Endothelial cell of hepatic sinusoid (primary cell): ENCODE measurements at regions not wholly inside any gene's neighbourhood (a gene's known extent, or its start where the extent isn't known, plus 50 kb on each side); places are given as distances from the start of the nearest gene placed in this dataset.

Experiments
- in situ Hi-C: cut with HindIII; loops from 2 replicates; pipeline ENCODE4 v1.10.0; 2017; ENCODE audit warnings: low sequenced_read_pairs

DNA sequence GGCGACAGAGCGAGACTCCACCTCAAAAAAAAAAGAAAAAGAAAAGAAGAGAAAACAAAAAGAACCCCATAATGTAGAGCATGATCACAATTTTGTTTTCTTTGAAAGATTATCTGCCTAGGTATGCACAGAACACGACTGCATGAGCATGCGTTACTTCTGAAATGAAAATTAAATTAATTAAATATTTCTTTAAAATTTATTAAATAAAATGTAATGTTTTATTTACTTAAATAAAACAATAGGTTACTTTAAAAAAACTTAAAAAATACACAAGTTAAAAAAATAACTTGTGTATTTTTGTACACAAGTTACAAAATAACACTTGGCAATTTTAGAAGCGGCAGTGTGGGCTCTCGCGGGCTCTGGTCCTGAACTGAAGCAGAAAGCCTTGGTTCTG lies 107.8 kb downstream of the TFAP2A start:
- in situ Hi-C loops: no loop called here

DNA sequence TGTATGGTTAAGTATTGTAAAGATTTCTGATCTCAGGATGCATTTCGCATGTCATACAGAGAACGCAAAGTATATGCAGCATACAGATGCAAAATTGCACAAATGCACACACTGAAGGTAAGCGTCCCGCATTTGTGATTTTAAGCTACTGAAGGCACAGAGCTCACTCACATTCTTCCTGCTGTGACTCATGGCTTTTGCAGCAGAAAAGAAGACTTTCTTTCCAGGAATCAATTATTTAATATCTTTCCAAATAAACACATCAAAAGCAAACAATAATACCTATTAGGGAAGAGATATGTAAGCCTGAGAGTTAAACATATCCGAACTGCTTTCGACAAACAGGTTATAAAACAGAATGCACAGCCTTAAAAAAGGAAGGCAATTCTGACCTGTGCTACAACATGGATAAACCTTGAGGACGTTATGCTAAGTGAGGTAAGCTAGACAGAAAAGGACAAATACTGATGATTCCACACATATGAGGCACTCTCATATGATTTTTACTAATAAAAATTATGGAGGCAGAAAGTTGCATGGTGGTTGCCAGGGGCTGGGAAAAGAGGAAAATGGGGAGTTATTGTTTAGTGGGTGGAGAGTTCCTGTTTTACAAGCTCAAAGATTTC lies 109.0 kb downstream of the TFAP2A start:
- in situ Hi-C loops: no loop called here

DNA sequence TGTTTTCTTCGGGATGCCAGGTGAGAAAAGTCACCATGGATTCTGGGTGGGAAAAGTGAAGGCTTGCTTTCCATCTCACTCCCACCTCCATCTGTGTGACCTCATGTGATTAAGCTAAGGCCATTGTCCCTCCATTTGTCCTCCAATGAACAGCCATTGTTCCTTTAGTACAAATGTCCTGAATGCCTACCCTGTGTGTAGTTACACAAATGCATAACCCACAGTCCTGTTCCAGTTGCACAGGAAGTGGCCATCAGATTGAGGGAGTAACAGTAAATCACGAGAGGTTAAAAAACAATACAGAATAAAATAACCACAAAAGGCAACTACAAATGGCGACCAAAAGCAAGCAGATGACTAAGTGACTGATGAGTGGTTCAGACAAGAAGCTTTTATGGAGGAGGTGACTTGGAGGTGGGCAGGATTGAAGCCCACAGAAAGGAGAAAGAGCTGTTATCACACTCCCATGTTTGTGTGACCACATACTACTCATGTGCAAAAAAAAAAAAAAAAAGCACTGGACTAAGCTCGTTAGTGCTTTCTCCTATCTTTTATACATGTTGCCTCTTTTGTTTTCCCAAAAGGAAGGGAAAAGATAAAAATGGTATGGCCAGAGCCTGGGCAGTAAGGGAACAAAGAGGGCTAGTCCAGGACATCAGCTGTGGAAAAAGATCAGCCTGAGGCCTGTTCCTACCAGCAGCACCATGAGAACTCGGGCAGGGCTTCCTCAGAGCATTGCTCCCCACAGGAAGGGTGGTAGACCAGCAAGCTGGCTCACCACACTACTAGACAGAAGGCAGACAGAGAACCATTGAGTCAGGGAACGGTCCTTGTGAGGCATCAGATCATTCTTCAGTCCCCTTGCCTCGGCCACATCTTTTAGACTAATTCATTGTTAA lies 111.0 kb downstream of the TFAP2A start:
- in situ Hi-C loops: no loop called here

DNA sequence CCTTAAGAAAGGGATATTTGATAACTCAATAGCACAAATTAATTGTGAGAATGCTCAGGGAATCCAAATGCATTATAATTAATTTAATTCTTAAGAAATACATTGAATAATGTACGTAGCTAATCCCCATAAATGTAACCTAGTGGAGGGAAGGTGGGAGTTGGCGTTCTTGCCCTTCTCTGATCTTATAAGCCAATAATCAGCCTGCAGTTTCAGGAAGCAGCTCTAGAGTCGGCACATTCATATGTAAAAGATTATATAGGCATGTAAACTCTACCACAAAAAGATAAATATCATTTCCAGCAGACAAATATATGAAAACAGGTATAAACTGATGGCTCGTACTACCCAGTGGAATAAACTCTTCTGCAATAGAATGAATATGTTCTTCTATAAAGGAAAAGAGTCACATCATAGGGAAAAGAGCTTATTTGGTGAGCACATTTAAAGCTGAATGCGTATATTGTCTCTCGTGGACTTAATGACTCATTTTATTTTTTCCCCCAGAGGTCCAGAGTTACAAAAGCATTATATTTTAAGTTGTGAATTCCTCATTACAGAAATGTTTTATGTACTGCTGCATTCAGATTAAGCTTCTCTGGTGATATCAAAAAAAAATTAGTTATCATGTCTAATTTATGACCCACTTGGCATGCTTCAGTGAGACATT lies 112.2 kb downstream of the TFAP2A start:
- in situ Hi-C loops: no loop called here

DNA sequence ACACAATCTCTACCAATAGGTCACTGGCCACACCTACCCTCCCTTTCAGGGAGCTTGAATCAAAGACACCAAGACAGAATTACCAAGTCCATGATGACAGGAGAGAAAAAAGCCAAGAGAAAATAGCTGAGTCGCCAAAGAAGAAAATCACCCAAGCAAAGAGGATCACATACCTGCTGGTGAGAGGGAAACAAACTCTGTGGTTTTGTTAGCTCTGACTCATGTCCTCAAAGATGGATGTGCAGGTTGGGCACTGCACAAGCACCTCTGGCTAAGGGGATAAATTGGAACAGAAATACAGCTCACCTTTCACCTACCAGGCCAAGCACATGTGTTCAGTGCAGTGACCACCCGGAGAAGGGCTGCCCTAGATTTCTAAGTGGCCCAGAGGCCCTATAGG lies 114.8 kb downstream of the TFAP2A start:
- in situ Hi-C loops: no loop called here

DNA sequence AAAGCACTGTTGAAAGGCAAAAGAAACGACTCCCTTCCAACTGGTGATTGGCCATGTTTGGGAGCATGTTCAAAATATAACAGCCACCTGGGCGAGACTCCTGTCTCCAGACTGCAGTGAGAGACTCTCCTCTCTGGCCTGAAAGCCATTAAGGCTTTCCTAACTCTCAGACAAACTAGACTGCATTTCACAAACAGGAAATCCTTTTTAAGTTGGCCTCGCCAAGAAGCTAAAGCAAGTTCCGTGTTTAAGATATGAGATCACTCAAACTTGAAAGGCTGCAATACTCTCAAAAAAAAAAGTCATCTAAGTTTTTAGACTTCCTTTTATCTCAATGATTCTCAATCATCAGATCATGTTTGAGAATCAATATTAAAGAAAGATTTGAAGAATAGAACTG lies 117.0 kb downstream of the TFAP2A start:
- in situ Hi-C loops: no loop called here

DNA sequence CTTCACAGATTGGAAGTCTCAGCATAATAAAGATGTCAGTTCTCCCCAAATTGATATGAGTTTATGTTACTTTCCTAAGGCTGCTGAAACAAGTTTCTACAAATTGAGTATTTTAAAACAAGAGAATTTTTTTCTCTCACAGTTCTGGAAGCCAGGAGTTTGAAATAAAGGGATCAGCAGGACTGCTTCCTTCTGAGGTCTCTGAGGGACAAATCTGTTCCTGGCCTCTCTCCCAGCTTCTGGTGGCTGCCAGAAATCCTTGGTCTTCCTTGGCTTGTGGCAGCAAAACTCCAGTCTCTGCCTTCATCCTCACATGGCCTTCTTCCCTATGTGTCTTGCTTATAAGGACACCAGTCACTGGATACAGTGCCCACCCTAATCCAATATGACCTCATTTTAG lies 136.1 kb downstream of the TFAP2A start:
- in situ Hi-C loops: no loop called here

DNA sequence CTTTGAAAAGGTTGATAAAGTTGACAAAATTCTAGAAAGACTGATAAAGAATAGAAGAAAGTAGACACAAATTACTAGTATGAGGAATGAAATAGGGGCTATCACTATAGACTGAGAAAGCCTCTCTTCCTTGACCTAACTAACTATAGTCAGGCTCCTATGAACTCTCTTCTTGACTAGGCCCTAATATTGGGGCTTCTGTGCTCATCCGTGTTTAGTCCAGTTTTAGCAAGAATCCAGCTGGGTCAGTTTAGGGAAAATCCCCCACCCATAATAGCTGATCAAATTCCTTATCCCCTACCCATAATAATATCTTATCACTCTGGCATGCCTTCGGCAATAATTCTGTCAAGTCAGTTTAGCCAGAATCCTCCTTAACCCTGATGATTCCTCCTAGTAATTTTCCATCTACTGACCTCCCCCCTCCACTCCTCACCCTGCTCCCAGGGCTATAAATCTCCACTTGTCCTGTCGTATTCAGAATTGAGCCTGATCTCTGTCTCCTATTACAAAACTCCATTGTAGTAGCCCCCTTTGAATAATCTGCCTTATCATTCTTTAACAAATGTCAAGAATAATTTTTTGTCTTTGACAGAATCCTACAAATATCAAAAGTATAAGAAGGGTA lies 138.1 kb downstream of the TFAP2A start:
- in situ Hi-C loops: no loop called here

DNA sequence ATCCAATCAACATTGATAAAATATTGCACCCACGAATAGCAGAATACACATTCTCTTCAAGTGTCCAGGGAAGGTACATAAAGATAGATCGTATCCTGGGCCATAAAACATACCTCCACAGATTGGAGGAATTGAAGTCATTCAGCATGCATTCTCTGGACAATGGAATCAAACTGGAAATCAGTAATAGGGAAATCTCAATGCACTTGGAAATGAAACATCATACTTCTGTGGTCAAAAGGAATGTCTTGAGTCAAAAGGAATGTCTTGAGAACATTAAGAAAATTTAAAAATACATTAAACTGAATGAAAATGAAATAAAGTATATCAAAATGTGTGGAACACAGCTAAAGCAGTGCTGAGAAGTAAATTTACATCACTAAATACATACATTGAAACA lies 138.8 kb downstream of the TFAP2A start:
- in situ Hi-C loops: no loop called here

DNA sequence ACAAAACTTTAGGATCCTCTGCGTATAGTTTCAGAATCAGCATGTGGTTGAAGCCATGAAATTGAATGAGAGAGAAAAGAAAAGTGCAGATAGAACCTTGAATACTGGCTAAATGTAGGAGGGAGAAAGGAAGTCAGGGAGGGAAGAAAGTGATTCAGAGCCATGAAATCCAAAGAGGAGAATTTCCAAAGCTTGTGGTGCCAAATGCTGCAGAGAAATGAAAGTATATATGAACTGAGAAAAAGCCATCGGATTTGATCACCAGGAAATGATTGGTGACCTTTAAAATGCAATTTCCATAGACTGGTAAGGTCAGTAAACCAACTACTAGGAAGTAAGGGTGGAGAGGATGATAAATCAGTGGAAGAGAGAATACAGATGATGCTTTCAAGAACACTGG lies 142.3 kb downstream of the TFAP2A start:
- in situ Hi-C loops: no loop called here

DNA sequence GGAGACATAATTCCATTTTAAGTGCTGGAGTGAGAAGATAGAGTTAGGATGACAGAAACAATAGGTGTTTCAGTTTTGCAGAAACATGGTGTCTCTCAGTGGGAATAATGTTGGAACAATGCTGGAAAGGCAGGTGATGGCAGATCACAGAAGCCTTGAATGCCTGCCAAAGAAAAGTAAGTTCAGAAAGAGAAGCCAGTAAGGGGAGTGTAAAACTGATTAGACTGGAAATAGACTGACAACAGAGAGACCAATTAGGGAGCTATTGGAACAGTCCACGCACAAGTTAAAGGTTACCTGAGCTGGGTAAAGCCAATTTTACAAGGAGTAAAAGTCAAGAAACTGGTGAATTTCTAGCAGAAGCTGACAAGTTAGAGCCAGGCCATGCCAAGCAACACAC lies 142.9 kb downstream of the TFAP2A start:
- in situ Hi-C loops: no loop called here

DNA sequence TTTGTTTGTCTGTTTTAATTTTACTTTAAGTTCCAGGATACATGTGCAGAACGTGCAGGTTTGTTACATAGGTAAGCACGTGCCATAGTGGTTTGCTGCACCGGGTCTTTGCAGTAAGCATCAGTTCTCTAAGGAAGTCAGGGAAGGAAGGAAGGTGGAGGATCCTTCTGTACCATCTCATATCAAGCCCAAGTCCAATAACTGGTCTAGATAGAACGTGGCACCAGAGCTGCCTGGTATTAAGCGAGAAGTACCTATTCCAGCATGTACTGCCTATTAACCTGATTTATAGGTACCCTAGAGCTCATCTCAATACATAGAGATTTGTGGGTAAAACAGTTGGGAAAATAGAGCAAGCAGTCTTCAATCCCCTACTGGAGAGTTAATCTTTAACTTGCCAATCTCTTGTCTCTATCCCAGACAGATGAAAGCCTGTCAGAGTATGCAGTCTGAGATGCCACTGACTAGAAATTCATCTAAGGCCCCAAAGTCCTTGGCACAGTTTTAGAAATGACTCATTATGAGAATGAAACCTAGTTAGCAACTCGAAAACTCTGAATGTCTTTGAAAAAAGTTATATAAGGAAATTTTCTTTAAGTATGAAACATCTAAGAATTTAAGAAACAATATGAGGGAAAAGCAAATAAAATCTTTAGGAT lies 144.9 kb downstream of the TFAP2A start:
- in situ Hi-C loops: loop anchor here (5.0 kb wide), 1 partner anchor 83 kb away; no protein-coding TSS in a partner anchor

DNA sequence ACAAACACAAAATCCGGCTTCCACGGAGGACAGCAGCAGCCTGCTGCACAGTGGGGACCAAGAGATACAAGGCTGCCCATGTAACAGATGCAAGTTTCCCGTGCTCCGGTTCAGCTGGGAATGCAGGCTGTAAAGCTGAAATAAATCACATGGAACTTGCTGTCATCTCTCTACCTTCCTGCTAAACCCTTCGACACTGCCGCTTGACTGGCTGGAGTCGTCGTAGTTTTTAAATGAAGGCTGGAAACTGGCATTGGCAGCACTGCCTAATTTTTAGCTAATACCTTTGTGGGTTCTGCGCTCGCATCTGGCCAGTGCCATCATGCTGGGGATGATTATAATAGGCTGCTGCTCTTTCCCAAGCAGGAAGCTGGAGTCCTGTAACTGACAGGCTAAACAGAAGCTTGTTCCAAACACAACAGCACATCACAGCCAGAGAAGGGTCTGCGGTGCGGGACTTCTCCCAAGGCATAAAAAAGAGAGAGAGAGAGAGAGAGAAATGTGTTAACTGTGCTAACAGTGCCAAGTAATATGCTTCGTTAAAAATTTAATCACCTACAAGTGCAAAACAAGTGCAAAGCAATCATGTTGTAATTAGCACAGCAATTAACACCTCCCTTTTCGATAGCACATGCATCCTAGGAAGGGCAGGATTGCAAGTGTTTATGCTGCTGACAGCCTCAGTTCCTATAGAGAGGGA lies 146.1 kb downstream of the TFAP2A start:
- in situ Hi-C loops: loop anchor here (5.0 kb wide), 1 partner anchor 81 kb away; no protein-coding TSS in a partner anchor

DNA sequence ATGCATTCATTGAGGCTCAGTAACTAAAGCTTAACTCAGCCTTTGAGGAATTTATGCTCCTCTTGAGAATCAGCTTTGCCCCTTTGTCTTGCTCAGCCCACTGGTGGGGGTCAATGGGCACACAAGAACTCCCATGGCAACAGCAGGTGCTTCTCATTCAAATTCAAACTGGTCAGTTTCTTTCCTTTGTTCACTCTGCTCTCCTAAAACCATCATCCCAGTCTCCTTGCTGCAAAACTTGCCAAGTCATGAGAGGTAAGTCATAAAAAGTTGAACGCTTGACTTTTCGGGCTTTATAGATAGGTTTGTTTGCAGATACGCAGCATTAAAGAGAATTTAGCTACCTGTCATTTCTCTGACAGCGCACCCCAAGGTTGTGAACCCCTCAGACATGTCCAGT lies 146.8 kb downstream of the TFAP2A start:
- in situ Hi-C loops: loop anchor here (5.0 kb wide), 1 partner anchor 81 kb away; no protein-coding TSS in a partner anchor

DNA sequence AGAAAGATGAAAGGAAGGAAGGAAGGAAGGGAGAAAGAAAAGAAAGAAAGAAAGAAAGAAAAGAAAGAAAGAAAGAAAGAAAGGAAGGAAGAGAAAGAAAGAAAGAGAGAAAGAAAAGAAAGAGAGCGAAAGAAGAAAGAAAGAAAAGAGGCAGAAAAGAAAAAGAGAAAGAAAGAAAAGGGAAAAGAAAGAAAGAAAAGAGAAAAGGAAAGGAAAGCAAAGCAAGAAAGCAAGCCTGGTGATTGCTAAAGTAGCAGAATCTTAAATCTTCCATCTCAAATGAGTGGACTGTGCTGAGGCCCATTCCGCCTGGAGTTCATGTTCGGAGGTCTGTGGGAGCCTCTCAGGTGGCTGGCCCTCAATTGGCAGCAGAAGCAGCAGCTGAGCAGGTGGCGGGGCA lies 148.4 kb downstream of the TFAP2A start:
- in situ Hi-C loops: loop anchor here (5.0 kb wide), 1 partner anchor 79 kb away; no protein-coding TSS in a partner anchor

DNA sequence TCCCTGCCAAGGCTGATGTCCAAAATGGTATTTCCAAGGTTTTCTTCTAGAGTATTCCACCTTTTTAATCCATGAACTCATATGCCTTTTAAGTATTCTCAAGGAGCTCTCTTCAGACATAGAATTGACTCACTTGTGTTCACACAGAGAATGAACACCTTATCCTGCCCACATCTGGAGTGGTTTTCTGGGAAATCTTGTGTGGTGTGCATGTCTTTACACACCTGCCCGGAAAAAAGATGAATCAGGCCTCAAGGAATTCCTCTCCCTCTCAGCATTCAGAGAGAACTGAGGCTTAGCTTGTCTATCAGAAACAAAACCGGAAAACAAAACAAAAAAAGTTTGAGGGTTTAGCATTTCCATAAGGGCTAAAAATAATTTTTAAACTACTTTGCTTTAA lies 148.8 kb downstream of the TFAP2A start:
- in situ Hi-C loops: loop anchor here (5.0 kb wide), 1 partner anchor 79 kb away; no protein-coding TSS in a partner anchor

DNA sequence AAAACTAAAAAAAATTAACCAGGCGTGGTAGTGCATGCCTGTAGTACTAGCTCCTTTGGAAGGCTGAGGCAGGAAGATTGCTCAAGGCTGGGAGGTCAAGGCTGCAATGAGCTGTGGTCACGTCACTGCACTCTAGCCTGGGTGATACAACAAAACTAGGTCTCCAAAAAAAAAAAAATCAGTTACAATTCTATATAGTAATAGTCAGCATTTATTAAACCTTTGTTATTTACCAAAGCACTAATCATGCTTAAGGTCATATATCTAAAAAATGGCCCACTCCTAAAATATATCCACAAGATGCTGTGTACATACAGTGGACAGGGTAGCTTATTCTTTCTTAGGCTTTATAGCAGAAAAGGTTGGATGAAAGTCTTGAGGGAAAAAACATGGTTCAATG lies 152.4 kb downstream of the TFAP2A start:
- in situ Hi-C loops: no loop called here

DNA sequence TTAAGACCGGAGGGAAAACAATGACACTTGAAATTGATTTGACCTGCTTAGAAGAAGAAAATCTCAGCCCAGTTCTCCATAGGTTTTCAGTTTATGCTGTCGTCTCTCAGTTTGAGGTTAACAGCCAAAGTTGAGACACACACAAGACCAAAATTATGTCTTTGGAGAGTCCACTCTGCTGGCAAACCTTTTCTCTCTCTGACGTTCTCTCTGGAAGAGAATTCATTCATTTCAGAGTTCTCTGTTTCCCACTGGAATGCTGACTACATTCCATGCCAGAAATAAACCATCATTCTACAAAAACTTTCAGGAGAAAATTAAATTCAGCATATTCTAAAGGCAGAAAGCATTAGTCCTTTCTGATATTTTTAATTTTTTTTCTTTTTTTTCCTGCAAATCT lies 155.2 kb downstream of the TFAP2A start:
- in situ Hi-C loops: no loop called here

DNA sequence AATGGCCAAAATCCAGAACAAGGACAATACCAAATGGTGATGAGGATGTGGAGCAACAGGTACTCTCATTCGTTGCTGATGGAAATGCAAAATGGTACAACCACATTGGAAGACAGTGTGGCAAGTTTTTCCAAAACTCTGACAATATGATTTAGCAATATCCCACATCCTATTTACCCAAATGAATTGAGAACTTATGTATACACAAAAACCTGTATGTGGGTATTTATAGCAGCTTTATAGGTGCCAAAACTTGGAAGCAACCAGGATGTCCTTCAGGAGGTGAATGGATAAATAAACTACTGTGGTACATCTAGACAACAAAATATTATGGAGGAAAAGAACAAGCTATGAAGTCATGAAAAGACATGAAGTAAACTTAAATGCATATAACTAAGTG lies 156.5 kb downstream of the TFAP2A start:
- in situ Hi-C loops: no loop called here

DNA sequence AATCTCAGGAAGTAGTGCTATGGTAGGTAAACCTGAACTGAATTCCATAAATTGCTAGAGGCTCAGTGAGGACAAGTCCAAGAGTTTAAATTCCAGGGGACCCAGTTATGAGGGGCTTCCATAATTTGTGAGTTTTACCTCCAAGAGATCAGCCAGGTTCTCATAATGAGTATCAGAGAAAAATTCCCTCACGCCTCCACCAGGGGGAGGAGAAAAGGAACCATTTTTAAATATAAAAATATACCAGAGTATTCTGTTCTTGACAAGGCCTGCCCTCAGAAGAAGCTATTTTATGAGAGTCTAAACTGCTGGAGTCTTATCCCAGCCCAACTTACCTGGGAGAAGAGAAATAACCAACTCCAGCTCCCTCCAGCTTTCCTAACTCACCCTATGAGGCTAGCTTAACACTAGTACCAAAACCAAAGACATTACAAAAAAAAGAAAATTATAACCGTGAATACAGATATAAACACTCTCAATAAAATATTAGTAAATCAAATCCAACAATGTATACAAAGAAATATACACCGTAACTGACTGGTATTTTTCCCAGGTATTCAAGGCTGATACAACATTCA lies 158.7 kb downstream of the TFAP2A start:
- in situ Hi-C loops: no loop called here
